ENCODE measurements at regions not wholly inside any gene's neighbourhood (a gene's known extent, or its start where the extent isn't known, plus 50 kb on each side); places are given as distances from the start of the nearest gene placed in this dataset.

GRCh38 chr7:156547884-156548561 is 92.6 kb upstream of the RNF32 start:
- TF ChIP-seq EP300 (IDR thresholded peaks at IDR 0.05) (no peak), POLR2A (IDR thresholded peaks at IDR 0.05) (no peak)

Measured in suprapubic skin (tissue), 2 donors.